Muscle layer of duodenum (tissue), 2 donors: ENCODE measurements at regions not wholly inside any gene's neighbourhood (a gene's known extent, or its start where the extent isn't known, plus 50 kb on each side); places are given as distances from the start of the nearest gene placed in this dataset.
"Not testable (repeated sequence)": the region's sequence is repeated elsewhere in the genome, so short reads cannot be mapped to it uniquely, and the experiment has no call there.

Experiments
- H3K27ac ChIP-seq: one replicate; pipeline ENCODE4 v1.7.0; 2013; ENCODE audit warnings: mild to moderate bottlenecking, low read length
- H3K27me3 ChIP-seq: one replicate; pipeline ENCODE4 v1.7.0; 2013; ENCODE audit warnings: low read depth, mild to moderate bottlenecking, control low read depth, low read length
- H3K36me3 ChIP-seq, 2 donors: one replicate each; pipeline ENCODE4 v1.7.0; 2013; ENCODE audit warnings: low read length in 2 of 2, control low read depth in 1 of 2, mild to moderate bottlenecking in 1 of 2; ENCODE audit not compliant: insufficient read depth in 2 of 2, control insufficient read depth in 1 of 2
- H3K4me1 ChIP-seq, 2 donors: one replicate each; pipeline ENCODE4 v1.7.0; 2013; ENCODE audit warnings: low read length in 2 of 2, mild to moderate bottlenecking in 2 of 2, control low read depth in 1 of 2, moderate library complexity in 1 of 2; ENCODE audit not compliant: insufficient read depth in 2 of 2, control insufficient read depth in 1 of 2
- H3K4me3 ChIP-seq, 2 donors: one replicate each; pipeline ENCODE4 v1.7.0; 2013; ENCODE audit warnings: low read length in 2 of 2, low read depth in 1 of 2, mild to moderate bottlenecking in 1 of 2
- H3K9me3 ChIP-seq, 2 donors: one replicate each; pipeline ENCODE4 v1.7.0; 2013; ENCODE audit warnings: low read length in 2 of 2, control low read depth in 1 of 2, mild to moderate bottlenecking in 1 of 2; ENCODE audit not compliant: control insufficient read depth in 1 of 2
- donor health status: healthy.

DNA sequence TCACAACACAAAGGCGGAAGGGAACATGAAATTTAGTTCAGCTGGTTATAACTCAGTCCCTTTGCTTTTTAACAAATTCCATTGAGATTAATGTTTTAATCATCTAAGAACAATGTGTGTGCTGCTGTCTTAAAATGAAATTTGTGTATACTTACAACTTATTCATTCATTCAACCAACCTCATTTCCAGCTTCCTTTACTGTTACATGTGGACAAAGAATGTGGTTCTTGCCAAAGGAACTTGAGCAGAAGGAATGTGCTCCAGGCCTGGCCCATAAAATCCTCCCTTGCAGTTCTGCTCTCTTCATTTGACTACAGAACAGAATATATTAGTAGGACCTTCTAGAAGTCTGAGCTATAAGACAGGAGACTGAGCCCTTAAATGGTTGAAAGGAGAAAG lies 176.8 kb upstream of the GLRA2 start:
- H3K4me1 ChIP-seq, result no peaks in the 10 kb centered on the region
- no peaks in the 10 kb centered on the region for H3K27me3 ChIP-seq
- no peak overlapping the region for H3K4me3 ChIP-seq
- H3K27ac ChIP-seq, result no peak overlapping the region
- no peaks in the 10 kb centered on the region for H3K36me3 ChIP-seq
- no peaks in the 10 kb centered on the region for H3K9me3 ChIP-seq

DNA sequence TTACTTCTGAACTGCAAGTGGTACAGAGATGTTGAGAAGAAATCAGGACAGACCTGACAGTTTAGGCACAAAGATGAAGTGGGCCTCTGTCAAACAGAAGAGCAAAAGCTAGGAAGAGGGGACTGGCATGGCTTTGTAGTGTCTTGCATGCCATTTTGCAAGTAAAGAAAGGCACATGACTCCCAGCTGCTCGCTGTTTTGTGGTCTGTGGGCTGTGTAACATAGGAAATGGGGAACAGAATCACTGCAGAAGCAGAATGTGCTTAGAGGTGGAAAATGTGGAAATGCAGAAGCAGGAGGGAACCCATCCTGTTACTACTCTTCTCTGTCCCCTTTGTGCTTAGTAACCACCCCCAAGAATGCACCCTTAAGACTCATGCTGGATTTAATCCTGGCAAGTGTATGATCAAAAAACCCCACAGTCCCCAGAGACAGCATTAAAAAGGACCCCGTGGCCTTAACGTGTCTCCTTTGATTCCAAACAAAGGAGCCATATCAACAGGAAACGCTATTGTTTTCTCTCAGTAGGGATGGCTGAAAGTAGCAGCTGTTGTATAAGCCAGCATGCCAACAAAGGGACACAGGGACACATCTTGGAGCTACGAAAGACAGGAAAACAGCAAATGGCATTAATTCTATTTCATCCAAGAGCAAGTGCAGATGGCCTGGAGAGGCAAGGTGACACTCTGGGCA lies 177.6 kb upstream of the GLRA2 start:
- Histone ChIP-seq H3K4me3 (no peak overlapping the region), H3K36me3 (no peaks in the 10 kb centered on the region), H3K27me3 (no peaks in the 10 kb centered on the region), H3K9me3 (no peaks in the 10 kb centered on the region), H3K4me1 (no peaks in the 10 kb centered on the region), H3K27ac (no peak overlapping the region)

DNA sequence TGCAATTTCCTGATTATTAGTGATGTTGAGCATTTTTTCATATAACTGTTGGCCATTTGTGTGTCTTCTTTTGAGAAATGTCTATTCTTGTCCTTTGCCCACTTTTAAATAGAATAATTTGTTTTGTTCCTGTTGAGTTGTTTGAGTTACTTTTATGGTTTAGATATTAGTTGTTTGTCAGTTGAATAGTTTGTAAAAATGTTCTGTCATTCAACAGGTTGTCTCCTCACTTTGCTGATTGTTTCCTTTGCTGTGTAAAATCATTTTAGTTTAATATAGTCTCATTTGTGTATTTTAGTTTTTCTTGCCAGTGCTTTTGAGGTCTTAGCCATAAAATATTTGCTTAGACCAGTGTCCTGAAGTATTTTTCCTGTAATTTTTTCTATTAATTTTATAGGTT lies 181.8 kb upstream of the GLRA2 start:
- Histone ChIP-seq H3K4me1 (no peaks in the 10 kb centered on the region), H3K27ac (no peak overlapping the region)

DNA sequence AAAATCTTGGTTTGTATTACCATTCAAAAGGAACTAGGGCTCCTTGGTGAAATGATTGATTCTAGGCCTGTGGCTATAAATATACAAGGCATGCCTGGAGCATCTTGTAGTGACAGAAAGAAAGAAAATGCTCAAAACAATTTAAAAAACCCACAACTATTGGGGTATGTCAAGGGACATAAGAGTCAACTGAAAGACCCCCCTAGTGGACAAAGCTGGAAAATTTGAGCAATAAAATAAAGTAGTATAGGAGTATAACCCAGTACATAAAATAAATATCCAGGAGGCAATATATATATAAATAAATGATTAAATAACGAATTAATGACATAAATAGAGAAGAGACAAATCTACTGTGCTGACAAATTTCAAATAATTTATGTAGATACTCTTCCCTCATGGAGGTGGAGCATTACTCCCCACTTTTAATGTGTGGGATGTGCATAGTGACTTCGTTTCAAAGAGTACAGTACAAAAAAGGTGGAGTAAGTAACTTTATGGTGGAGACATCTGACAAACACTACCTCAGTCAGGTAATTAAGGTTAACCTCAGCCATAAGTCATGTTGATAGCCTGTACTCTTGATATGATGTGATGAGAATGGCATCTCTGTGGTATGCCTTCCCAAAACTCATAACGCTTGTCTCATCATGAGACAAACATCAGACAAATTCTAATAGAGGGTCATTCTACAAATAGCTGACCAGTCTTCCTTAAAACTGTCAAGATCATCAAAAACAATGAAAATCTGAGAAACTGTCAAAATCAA lies 185.0 kb upstream of the GLRA2 start:
- Histone ChIP-seq H3K4me1 (no peaks in the 10 kb centered on the region), H3K27ac (no peak overlapping the region), H3K4me3 (no peak overlapping the region), H3K36me3 (no peaks in the 10 kb centered on the region), H3K27me3 (no peaks in the 10 kb centered on the region), H3K9me3 (no peaks in the 10 kb centered on the region)

More for the DNA sequence above, 181.8 kb upstream of the GLRA2 start:
- Histone ChIP-seq H3K9me3 (no peaks in the 10 kb centered on the region), H3K4me3 (no peak overlapping the region), H3K27me3 (no peaks in the 10 kb centered on the region), H3K36me3 (no peaks in the 10 kb centered on the region)

DNA sequence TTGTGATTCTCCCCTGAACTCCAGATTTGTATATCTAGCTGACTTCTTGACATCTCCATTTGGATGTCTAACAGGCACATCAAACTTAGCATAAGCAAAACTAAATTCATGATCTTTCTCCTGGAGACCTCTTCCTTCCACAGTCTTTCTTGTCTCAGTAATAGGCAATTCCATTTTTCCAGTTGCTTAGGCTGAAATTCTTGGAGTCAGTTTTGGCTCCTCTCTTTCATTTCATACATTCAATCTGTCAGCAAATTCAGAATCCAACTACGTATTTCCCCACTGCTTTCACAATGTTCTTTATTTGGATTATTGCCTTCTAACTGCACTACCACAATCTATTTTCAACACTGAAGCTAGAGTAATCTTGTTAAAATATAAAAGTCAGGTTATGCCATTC lies 219.9 kb upstream of the GLRA2 start:
- H3K36me3 ChIP-seq, result no peaks in the 10 kb centered on the region
- no peak overlapping the region for H3K27ac ChIP-seq
- no peaks in the 10 kb centered on the region for H3K4me1 ChIP-seq
- H3K9me3 ChIP-seq, result no peaks in the 10 kb centered on the region
- H3K27me3 ChIP-seq, result no peaks in the 10 kb centered on the region
- no peak overlapping the region for H3K4me3 ChIP-seq

DNA sequence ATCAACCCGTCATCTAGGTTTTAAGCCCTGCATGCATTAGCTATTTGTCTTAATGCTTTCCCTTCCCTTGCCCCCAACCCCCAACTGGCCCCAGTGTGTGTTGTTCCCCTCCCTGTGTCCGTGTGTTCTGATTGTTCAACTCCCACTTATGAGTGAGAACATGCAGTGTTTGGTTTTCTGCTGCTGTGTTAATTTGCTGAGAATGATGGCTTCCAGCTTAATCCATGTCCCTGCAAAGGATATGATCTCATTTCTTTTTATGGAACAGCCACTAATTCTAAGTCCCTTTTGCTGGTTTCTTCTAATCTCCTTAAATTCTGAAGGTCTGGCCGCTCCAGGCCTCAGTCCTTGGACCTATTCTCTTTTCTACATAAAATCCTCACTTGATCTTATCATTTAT lies 220.4 kb upstream of the GLRA2 start:
- not testable (repeated sequence) for H3K27ac ChIP-seq, H3K36me3 ChIP-seq, H3K9me3 ChIP-seq, H3K4me1 ChIP-seq, H3K4me3 ChIP-seq, H3K27me3 ChIP-seq

DNA sequence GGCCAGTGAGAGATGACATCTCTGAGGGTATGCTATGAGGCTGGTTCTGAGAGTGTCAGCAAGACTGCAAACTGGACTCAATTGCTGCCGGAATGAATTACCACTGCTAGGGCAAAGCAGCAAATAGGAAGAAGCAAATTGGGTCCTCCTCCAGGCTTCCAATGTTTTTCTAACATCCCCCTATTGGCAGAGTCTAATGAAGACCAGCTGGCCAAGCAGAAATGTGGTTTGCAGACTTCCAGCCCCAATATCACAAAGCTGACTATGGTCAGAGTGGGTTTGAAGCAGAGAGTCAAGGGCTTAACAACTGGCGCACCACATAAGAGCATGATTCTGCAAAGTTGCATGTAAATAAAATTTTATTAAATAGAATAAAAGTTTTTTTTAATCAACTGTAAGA lies 225.4 kb upstream of the GLRA2 start:
- Histone ChIP-seq H3K27ac (no peak overlapping the region), H3K4me1 (no peaks in the 10 kb centered on the region), H3K36me3 (no peaks in the 10 kb centered on the region), H3K9me3 (no peaks in the 10 kb centered on the region), H3K4me3 (no peak overlapping the region), H3K27me3 (no peaks in the 10 kb centered on the region)

DNA sequence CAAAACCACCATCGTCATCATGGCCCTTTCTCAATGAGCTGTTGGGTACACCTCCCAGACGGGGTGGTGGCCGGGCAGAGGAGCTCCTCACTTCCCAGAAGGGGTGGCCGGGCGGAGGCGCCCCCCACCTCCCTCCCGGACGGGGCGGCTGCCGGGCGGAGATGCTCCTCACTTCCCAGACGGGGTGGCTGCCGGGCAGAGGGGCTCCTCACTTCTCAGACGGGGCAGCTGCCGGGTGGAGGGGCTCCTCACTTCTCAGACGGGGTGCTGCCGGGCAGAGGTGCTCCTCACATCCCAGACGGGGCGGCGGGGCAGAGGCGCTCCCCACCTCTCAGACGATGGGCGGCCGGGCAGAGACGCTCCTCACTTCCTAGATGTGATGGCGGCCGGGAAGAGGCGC lies 226.8 kb upstream of the GLRA2 start:
- not testable (repeated sequence) for H3K9me3 ChIP-seq

DNA sequence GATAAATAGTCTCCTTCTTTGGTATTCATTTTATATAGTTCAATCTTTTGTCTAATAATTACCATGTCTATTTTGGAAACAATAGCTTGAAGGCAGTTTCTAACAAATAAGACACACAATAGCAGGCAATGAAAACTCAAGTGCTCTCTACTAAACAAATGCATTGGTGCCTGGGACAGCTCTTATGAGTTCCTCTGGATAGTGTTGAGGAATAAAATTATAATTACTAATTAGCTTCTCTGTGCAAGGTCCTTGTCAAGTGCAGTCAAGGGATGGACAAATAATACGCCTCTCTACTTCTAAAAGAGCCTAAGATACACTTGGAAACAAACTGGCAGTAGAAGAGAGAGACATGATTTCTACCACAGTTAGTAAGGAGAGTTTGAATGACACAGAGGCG lies 229.0 kb upstream of the GLRA2 start:
- Histone ChIP-seq H3K9me3 (no peaks in the 10 kb centered on the region), H3K27me3 (no peaks in the 10 kb centered on the region), H3K27ac (no peak overlapping the region), H3K36me3 (no peaks in the 10 kb centered on the region), H3K4me3 (no peak overlapping the region), H3K4me1 (no peaks in the 10 kb centered on the region)

More for the DNA sequence above, 226.8 kb upstream of the GLRA2 start:
- H3K4me1 ChIP-seq, H3K27me3 ChIP-seq, H3K27ac ChIP-seq, H3K4me3 ChIP-seq, H3K36me3 ChIP-seq: not testable (repeated sequence)

DNA sequence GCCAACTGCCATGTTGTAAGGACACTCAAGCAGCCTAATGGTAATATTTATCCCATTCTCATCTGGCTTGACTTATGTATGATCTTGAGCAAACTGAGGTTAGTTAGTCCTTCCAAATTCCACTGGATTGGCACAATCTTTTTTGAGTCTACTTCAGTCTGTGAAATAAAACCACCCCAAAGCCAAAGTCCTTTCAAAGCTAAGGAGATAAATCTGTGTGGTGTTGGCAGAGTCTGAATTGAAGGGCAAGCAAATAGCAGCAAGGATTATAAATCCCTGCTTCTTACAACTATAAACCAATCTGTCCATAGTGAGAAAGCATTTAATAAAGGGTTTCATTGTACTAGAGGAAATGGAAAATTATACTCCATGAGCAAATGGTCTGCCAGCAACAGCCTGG lies 233.9 kb upstream of the GLRA2 start:
- H3K4me1 ChIP-seq, result no peaks in the 10 kb centered on the region
- no peak overlapping the region for H3K27ac ChIP-seq
- no peaks in the 10 kb centered on the region for H3K9me3 ChIP-seq
- no peaks in the 10 kb centered on the region for H3K36me3 ChIP-seq
- no peaks in the 10 kb centered on the region for H3K27me3 ChIP-seq
- no peak overlapping the region for H3K4me3 ChIP-seq

DNA sequence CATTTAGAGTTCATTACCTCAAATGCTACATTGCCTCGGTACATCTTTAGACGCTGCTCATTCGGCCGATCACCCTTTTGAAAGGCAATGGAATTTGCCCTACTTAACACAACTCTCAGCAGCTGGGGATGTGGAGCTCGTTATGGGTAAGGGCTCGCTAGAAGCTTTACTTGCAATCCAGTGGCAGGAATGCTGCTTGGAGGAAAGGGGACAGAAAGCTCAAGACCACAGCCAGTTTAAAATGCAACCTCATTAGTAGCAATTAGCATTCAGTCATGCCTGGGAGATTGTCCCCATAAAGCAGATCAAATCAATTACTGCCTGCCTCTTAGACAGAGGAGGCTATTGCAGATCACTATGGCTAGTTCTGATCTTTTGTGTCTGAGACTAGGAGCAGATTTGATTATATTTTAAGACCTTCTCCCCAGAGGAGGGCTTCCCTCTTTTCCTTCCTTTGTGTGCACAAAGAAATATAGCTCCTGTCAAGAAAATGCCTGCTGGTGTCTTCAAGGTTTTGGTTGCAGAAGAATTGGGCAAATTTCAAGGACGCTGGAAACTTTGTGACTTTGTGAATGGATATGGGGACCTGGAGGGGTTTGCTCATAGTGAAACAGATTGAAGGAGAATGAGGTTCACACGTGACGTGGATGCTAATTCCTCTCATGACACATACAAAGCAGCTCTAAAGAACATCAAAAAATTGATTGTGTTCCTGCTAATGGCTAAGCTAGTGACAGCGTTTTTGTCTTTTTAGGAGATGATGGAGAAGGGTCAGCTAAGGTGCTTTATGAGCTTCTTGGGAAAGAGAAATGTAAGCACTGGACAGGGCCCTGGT lies 237.5 kb upstream of the GLRA2 start:
- Histone ChIP-seq H3K4me3 (no peak overlapping the region), H3K4me1 (no peaks in the 10 kb centered on the region), H3K27me3 (no peaks in the 10 kb centered on the region), H3K9me3 (no peaks in the 10 kb centered on the region), H3K36me3 (no peaks in the 10 kb centered on the region), H3K27ac (no peak overlapping the region)
